CD8-positive, alpha-beta memory T cell (primary cell): ENCODE measurements at regions not wholly inside any gene's neighbourhood (a gene's known extent, or its start where the extent isn't known, plus 50 kb on each side); places are given as distances from the start of the nearest gene placed in this dataset.

Experiments used
- CTCF ChIA-PET: fragments of 350-600 bp; sonication (Branson Sonifier 250); formaldehyde crosslinking; loops from one replicate; lab custom pipeline; 2021; ENCODE audit warnings: antibody characterized with exemption; lab: Charles Lee
- POLR2A ChIA-PET: fragments of 350-600 bp; sonication (Branson Sonifier 250); formaldehyde crosslinking; loops from one replicate; lab custom pipeline; 2021; ENCODE audit warnings: antibody characterized with exemption; lab: Charles Lee
- DNase-seq, 5 donors: peaks; one replicate each; pipeline versions ENCODE4 v3.0.0 to v3.0.0-alpha.2; 2020 to 2022; ENCODE audit warnings: mixed read lengths in 1 of 5
- H3K27ac ChIP-seq: one replicate; pipeline ENCODE4 v1.7.0; 2013; ENCODE audit warnings: low read depth, mild to moderate bottlenecking, low read length, moderate library complexity
- H3K27me3 ChIP-seq: 2 replicates; pipeline ENCODE4 v1.7.0; 2013; ENCODE audit warnings: low read length, mild to moderate bottlenecking; ENCODE audit not compliant: insufficient read depth, poor library complexity, severe bottlenecking
- H3K36me3 ChIP-seq: 2 replicates; pipeline ENCODE4 v1.7.0; 2013; ENCODE audit warnings: mild to moderate bottlenecking, low read length, moderate library complexity; ENCODE audit not compliant: insufficient read depth
- H3K4me1 ChIP-seq: 2 replicates; pipeline ENCODE4 v1.7.0; 2013; ENCODE audit warnings: mild to moderate bottlenecking, low read length, moderate library complexity; ENCODE audit not compliant: insufficient read depth
- H3K4me3 ChIP-seq: 2 replicates; pipeline ENCODE4 v1.7.0; 2013; ENCODE audit warnings: mild to moderate bottlenecking, low read length
- H3K9me3 ChIP-seq: 2 replicates; pipeline ENCODE4 v1.7.0; 2013; ENCODE audit warnings: mild to moderate bottlenecking, low read length
- H3K27ac Mint-ChIP-seq, 8 donors: one replicate each; pipeline ENCODE4 v1.8.0; 2020 to 2021; ENCODE audit warnings: mixed read lengths in 8 of 8, mild to moderate bottlenecking in 6 of 8, inconsistent platforms in 3 of 8, moderate library complexity in 3 of 8
- H3K27me3 Mint-ChIP-seq, 2 donors: one replicate each; pipeline ENCODE4 v1.8.0; 2020 to 2021; ENCODE audit warnings: mixed read lengths in 2 of 2, mild to moderate bottlenecking in 1 of 2, moderate library complexity in 1 of 2
- H3K36me3 Mint-ChIP-seq, 3 donors: one replicate each; pipeline ENCODE4 v1.8.0; 2020 to 2021; ENCODE audit warnings: mixed read lengths in 3 of 3, inconsistent platforms in 1 of 3, mild to moderate bottlenecking in 1 of 3
- H3K4me1 Mint-ChIP-seq, 3 donors: one replicate each; pipeline ENCODE4 v1.8.0; 2020 to 2021; ENCODE audit warnings: mixed read lengths in 3 of 3, inconsistent platforms in 1 of 3, mild to moderate bottlenecking in 1 of 3
- H3K4me3 Mint-ChIP-seq, 7 donors: one replicate each; pipeline ENCODE4 v1.8.0; 2020 to 2021; ENCODE audit warnings: mixed read lengths in 7 of 7, mild to moderate bottlenecking in 6 of 7, moderate library complexity in 4 of 7, inconsistent platforms in 2 of 7
- H3K9me3 Mint-ChIP-seq, 5 donors: one replicate each; pipeline ENCODE4 v1.8.0; 2020 to 2022; ENCODE audit warnings: mixed read lengths in 5 of 5, mild to moderate bottlenecking in 3 of 5, moderate library complexity in 2 of 5, inconsistent platforms in 1 of 5

- Mint-ChIP-seq H3K9me3 (no peaks in the 10 kb centered on the region), H3K4me3 (no peak overlapping the region), H3K36me3 (no peaks in the 10 kb centered on the region), H3K27me3 (peaks cover 7 to 17% of the 10 kb centered on the region in 2 donors), H3K4me1 (no peaks in the 10 kb centered on the region), H3K27ac (no peak overlapping the region)
- Histone ChIP-seq H3K4me3 (no peak overlapping the region), H3K9me3 (no peaks in the 10 kb centered on the region), H3K36me3 (no peaks in the 10 kb centered on the region), H3K4me1 (no peaks in the 10 kb centered on the region), H3K27ac (no peak overlapping the region), H3K27me3 (no peaks in the 10 kb centered on the region)
- POLR2A ChIA-PET, result no interaction called here
- CTCF ChIA-PET, result interaction anchor here (0.5 kb wide), 1 partner anchor 709 kb away, joined by 4 read pairs; no protein-coding TSS in a partner anchor
- no peak for DNase-seq
Measured at GRCh38 chr6:15842727-15843117, 179.9 kb upstream of the DTNBP1 start.

DNA sequence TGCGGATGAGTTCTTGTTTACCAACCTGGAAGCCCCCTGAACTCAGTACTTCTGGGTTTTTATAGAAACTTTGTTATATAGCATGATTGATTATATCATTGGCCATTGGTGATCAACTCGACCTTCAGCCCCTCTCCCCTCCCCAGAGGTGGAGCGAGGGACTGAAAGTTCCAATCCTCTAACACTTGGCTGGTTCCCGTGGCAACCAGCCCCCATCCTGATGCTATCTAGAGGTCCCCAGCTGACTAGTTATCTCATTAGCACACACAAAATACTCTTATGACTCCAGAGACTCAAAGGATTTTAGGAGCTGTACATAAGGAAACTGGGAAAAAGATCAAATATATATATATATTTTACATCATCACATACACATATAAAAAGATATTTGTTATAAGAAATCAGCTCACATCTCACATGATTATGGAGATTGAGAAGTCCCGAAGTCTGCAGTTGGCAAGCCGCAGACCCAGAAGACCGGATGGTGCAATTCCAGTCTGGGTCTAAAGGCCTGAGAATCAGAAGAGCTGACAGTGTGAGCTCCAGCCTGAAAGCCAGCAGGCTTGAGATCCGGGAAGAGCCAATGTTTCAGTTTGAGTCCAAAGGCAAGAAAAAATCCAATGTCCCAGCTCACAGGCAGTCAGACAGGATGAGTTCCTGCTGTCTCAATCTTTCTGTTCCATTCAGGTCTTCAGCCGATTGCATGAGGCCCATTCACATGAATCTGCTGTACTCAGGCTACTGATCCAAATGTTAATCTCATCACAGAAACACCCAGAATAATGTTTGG is 179.3 kb upstream of the DTNBP1 start:
- H3K9me3 ChIP-seq, result no peaks in the 10 kb centered on the region
- no peak overlapping the region for H3K4me3 ChIP-seq
- ChIA-PET CTCF (no interaction called here), POLR2A (no interaction called here)
- H3K27me3 ChIP-seq, result no peaks in the 10 kb centered on the region
- H3K36me3 Mint-ChIP-seq, result no peaks in the 10 kb centered on the region
- no peak overlapping the region for H3K4me3 Mint-ChIP-seq
- no peaks in the 10 kb centered on the region for H3K4me1 ChIP-seq
- no peaks in the 10 kb centered on the region for H3K4me1 Mint-ChIP-seq
- no peak for DNase-seq
- peaks cover 7 to 17% of the 10 kb centered on the region in 2 donors for H3K27me3 Mint-ChIP-seq
- no peak overlapping the region for H3K27ac ChIP-seq
- no peaks in the 10 kb centered on the region for H3K9me3 Mint-ChIP-seq
- H3K27ac Mint-ChIP-seq, result no peak overlapping the region
- H3K36me3 ChIP-seq, result no peaks in the 10 kb centered on the region

GRCh38 chr6:15839969-15840541 is 177.2 kb upstream of the DTNBP1 start:
- Mint-ChIP-seq H3K36me3 (no peaks in the 10 kb centered on the region), H3K27me3 (peaks cover 7 to 17% of the 10 kb centered on the region in 2 donors), H3K4me3 (no peak overlapping the region), H3K27ac (no peak overlapping the region), H3K9me3 (no peaks in the 10 kb centered on the region), H3K4me1 (no peaks in the 10 kb centered on the region)
- ChIA-PET POLR2A (no interaction called here), CTCF (no interaction called here)
- H3K4me3 ChIP-seq, result no peak overlapping the region
- H3K4me1 ChIP-seq, result no peaks in the 10 kb centered on the region
- H3K36me3 ChIP-seq, result no peaks in the 10 kb centered on the region
- H3K9me3 ChIP-seq, result no peaks in the 10 kb centered on the region
- no peaks in the 10 kb centered on the region for H3K27me3 ChIP-seq
- DNase-seq, result no peak
- no peak overlapping the region for H3K27ac ChIP-seq

- no peak overlapping the region for H3K27ac ChIP-seq
Measured at GRCh38 chr6:15837205-15837604, 174.4 kb upstream of the DTNBP1 start.

DNA sequence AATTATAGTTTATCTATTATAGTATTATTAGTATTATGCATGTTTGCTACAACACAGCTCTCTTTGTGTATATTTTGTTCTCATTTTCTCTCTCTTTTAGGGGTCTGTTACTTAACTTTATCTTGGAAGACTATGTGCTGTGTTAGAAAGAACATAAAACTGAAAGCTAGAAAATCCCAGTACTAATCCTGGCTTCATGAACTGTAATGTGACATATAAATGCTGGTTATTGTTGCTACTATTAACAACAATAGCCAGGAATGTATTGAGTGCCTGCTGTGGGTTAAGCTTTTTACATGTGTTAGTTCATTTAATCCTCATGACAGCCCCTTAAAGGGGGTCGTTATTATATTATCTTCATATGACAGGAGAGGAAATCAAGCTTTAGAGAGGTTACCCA is 170.0 kb upstream of the DTNBP1 start:
- no peaks in the 10 kb centered on the region for H3K4me1 ChIP-seq
- no peaks in the 10 kb centered on the region for H3K27me3 ChIP-seq
- Mint-ChIP-seq H3K27ac (no peak overlapping the region), H3K4me3 (no peak overlapping the region), H3K9me3 (no peaks in the 10 kb centered on the region), H3K36me3 (no peaks in the 10 kb centered on the region), H3K27me3 (no peaks in the 10 kb centered on the region), H3K4me1 (no peaks in the 10 kb centered on the region)
- H3K27ac ChIP-seq, result no peak overlapping the region
- POLR2A ChIA-PET, result interaction anchor here (0.6 to 0.7 kb wide), 2 partner anchors 22 to 60 kb away, joined by 3 to 4 read pairs; no protein-coding TSS in a partner anchor
- CTCF ChIA-PET, result interaction anchor here (0.8 kb wide), 1 partner anchor 12 kb away, joined by 3 read pairs; no protein-coding TSS in a partner anchor
- no peak overlapping the region for H3K4me3 ChIP-seq
- no peak for DNase-seq
- no peaks in the 10 kb centered on the region for H3K9me3 ChIP-seq
- H3K36me3 ChIP-seq, result no peaks in the 10 kb centered on the region

More at GRCh38 chr6:15837205-15837604, 174.4 kb upstream of the DTNBP1 start:
- no peak for DNase-seq
- Mint-ChIP-seq H3K9me3 (no peaks in the 10 kb centered on the region), H3K4me3 (no peak overlapping the region), H3K36me3 (no peaks in the 10 kb centered on the region), H3K27me3 (peaks cover 4 to 10% of the 10 kb centered on the region in 2 donors), H3K27ac (no peak overlapping the region), H3K4me1 (no peaks in the 10 kb centered on the region)
- Histone ChIP-seq H3K36me3 (no peaks in the 10 kb centered on the region), H3K9me3 (no peaks in the 10 kb centered on the region), H3K4me1 (no peaks in the 10 kb centered on the region), H3K27me3 (no peaks in the 10 kb centered on the region), H3K4me3 (no peak overlapping the region)
- ChIA-PET POLR2A (no interaction called here), CTCF (no interaction called here)

DNA sequence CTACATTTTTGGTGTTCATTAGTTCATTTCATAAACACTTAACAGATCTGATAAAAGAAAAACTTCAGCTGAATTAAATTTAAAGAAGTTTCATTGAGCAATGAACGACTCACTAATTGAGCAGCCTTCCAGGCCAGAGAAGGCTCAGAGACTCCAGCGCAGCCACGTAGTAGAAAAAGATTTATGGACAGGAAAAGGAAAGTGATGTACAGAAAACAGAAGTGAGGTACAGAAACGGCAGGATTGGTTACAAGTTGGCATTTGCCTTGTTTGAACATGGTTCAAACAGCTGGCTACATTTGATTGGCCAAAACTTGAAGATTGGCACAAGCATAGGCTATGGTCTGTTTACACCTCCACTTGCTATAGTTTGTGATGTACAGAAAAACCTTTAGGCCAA is 166.3 kb upstream of the DTNBP1 start:
- DNase-seq, result no peak
- Mint-ChIP-seq H3K4me3 (no peak overlapping the region), H3K27me3 (peaks cover 2 to 14% of the 10 kb centered on the region in 2 donors), H3K36me3 (no peaks in the 10 kb centered on the region), H3K4me1 (no peaks in the 10 kb centered on the region), H3K27ac (peak overlapping the region in 1 of 8 donors; percentile 15), H3K9me3 (no peaks in the 10 kb centered on the region)
- H3K4me1 ChIP-seq, result no peaks in the 10 kb centered on the region
- no peaks in the 10 kb centered on the region for H3K27me3 ChIP-seq
- H3K27ac ChIP-seq, result no peak overlapping the region
- no peaks in the 10 kb centered on the region for H3K9me3 ChIP-seq
- ChIA-PET CTCF (no interaction called here), POLR2A (no interaction called here)
- H3K36me3 ChIP-seq, result no peaks in the 10 kb centered on the region
- H3K4me3 ChIP-seq, result no peak overlapping the region

GRCh38 chr6:15827496-15828255 is 164.8 kb upstream of the DTNBP1 start:
- Histone ChIP-seq H3K4me1 (no peaks in the 10 kb centered on the region), H3K9me3 (no peaks in the 10 kb centered on the region), H3K27ac (no peak overlapping the region), H3K36me3 (no peaks in the 10 kb centered on the region), H3K4me3 (no peak overlapping the region), H3K27me3 (no peaks in the 10 kb centered on the region)
- H3K4me1 Mint-ChIP-seq, result no peaks in the 10 kb centered on the region
- no peak for DNase-seq
- H3K27me3 Mint-ChIP-seq, result peaks cover 4 to 18% of the 10 kb centered on the region in 2 donors
- no peak overlapping the region for H3K4me3 Mint-ChIP-seq
- CTCF ChIA-PET, result no interaction called here
- POLR2A ChIA-PET, result no interaction called here
- H3K9me3 Mint-ChIP-seq, result no peaks in the 10 kb centered on the region
- H3K36me3 Mint-ChIP-seq, result no peaks in the 10 kb centered on the region
- no peak overlapping the region for H3K27ac Mint-ChIP-seq

DNA sequence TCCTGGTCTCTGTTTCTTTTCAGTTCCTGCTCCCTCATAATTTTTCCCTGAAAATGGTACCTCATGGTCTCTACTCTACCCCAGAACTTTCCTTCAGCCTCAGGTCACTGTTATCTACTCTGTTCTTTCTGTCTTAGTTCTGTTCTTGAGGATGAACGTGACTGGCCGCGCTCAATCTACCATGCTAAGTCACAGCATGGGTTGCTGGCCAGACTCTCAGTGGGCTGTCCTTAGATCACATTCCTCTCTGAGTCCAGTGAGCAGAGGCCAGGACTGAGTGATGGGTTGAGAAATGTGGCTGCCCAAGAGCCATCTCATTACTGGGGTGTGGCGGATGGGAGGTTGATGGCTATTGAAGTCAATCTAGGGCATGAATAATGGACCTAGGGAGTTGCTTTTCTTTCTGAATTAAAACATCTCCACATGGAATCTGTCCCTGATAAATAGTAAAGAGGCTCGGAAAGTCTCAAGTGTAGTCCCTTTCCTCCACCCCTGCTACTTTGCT is 164.0 kb upstream of the DTNBP1 start:
- H3K4me1 Mint-ChIP-seq, result no peaks in the 10 kb centered on the region
- no peak overlapping the region for H3K27ac Mint-ChIP-seq
- Histone ChIP-seq H3K36me3 (no peaks in the 10 kb centered on the region), H3K27me3 (no peaks in the 10 kb centered on the region), H3K27ac (no peak overlapping the region), H3K4me3 (no peak overlapping the region), H3K9me3 (no peaks in the 10 kb centered on the region), H3K4me1 (no peaks in the 10 kb centered on the region)
- no peak for DNase-seq
- H3K4me3 Mint-ChIP-seq, result no peak overlapping the region
- H3K36me3 Mint-ChIP-seq, result no peaks in the 10 kb centered on the region
- peaks cover 8 to 22% of the 10 kb centered on the region in 2 donors for H3K27me3 Mint-ChIP-seq
- no peaks in the 10 kb centered on the region for H3K9me3 Mint-ChIP-seq
- ChIA-PET CTCF (no interaction called here), POLR2A (no interaction called here)
